OCI-M1 (cell line): ENCODE measurements at regions not wholly inside any gene's neighbourhood (a gene's known extent, or its start where the extent isn't known, plus 50 kb on each side); places are given as distances from the start of the nearest gene placed in this dataset.

Experiments
- DNase-seq: peaks from one replicate; lab custom pipeline; 2025; lab: John Stamatoyannopoulos, UW

DNA sequence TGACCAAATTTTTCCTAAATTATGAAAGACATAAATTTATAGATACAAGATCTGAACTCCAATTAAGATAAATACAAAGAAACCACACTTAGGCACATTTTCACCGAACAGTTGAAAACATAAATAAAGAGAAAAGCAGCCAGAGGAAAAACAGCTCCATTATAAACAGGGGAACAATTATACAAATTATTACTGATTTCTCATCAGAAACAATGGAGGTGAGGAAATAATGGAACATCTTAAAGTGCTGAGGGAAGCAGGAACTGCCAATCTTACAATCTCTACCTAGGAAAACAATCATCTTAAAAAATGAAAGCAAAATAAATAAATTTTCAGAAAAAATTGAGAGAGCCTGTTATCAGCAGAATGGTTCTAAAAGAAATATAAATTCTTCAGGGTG is 234.4 kb upstream of the PMFBP1 start:
- DNase-seq: no peak

DNA sequence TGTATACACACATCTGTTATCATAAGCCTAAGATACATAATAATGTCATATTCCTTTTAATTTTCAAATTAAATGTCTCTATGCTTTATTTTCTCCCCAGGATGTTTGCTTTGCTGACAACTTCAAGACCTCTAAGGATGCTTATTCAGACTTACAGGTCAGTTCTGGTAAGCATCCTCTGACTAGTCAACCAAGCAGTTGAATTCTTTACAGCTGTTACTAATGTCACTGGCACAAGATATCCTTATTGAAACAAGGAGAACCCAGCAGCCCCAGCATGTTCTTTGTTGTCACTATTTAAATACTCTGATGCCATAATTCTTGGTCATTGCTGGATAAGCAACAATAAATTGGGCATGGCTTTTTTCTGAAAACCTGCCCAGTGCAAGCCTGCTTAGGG is 232.3 kb upstream of the PMFBP1 start:
- no peak for DNase-seq

GRCh38 chr16:72401084-72401361 is 229.1 kb upstream of the PMFBP1 start:
- no peak for DNase-seq

DNA sequence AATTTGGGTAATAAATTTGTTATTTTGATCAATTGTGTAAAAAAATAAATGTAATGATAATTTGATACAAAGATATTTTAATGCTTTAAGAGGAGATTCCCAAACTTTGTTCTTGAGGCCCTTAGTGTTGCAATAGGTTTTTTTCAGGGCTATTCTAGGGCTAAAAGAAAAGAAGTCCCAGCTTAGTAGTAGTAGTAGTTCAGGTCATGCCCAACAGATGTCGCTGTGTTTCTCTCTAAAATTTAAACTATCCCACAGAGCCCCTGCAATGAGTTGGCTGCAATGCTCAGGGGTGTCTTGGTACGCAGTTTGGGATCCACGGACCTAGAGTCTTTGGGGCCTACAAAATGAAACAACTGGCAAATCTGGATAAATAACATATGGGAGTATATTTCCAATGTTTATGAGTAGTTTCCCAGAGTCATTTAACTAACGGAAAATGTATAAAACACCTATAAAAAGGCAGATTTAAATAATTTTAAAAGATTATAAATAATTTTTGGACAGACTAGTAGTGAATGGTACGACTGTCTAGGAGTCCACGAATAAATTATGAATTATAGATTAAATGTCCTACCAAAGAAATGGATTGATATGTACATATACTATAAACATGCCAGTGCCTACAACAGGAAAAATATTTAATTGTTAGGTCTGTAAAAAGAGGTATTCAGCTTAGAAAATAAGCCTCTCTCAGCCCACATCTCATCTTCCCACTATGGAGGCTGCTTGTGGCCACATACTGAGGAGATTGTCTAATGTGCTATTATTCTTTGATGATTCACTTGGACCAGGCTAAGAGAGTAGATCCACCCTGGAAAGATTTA is 228.5 kb upstream of the PMFBP1 start:
- peak; percentile 61 for DNase-seq

- DNase-seq: no peak
Observed at GRCh38 chr16:72399811-72400210, 227.9 kb upstream of the PMFBP1 start.

GRCh38 chr16:72397876-72398275 is 225.9 kb upstream of the PMFBP1 start:
- no peak for DNase-seq

DNA sequence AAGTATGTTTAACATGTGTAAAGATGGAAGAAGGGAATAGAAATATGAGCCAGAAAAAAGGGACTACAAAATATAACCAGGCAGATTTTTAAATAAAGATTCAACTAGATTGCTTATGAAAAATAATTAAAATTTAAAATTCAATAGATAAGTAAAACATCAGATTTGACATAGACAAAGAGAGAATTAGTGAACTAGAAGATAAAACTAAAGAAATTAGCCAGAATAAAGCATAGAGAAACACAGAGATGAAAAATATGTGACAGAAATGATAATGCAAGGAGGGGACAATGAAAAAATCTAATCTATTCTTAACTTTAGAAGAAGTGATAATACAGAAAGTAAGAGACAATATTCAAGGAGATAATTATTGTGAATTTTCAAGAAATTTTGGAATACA is 222.6 kb upstream of the PMFBP1 start:
- no peak for DNase-seq

DNA sequence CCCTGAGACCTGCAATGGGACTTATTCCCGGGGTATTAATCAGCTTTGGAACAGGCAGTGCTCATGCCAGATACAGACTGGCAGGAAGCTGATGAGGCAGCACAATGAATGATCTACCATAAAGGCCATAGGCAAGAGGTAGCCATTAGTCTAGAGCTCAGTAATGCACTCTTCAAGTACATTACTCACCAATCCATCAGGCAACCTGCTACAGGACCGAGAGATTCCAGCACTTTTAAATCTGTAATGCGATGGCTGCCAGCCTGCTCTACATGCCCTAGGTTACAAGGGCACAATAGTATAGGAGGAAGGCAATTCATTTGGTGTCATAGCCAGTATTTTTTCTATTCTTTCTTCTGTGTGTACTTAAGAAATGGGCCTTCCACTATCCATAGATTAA is 217.8 kb upstream of the PMFBP1 start:
- no peak for DNase-seq

- no peak for DNase-seq
Observed at GRCh38 chr16:72388007-72388406, 216.1 kb upstream of the PMFBP1 start.

DNA sequence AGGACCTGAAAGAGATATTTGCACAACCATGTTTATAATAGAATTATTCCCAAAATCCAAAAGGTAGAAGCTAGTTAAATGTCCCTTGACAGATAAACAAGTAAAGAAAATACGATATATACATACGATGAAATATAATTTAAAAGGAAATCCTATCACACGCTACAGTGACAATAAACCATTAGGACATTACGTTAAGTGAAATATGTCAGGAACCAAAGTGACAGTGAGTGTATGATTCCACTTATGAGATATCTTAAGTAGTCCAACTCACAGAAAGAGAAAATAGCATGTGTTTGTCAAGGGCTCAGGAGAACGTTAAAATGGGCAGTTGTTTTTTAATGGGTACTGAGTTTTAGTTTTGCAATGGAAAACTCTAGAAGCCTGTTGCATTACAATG is 212.7 kb upstream of the PMFBP1 start:
- no peak for DNase-seq

DNA sequence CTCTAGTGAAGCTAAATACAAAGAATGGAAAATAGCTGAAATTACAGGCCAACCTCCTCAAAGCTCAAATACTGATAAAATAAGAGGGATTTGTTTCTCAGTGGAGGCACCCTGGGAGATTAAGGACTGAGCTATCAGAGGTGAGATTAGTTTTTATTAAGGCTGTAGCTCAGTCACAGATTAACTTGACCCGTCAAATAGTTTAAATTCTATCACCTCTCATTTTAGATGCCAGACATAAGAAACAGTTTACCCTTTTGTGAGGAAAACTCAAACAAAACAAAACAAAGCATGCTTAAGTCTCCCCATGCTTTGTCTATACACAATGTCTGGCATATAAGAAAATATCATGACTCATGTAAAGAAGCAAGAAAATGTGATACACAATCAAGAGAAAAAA is 208.3 kb upstream of the PMFBP1 start:
- no peak for DNase-seq

- DNase-seq: no peak
Observed at GRCh38 chr16:72373201-72373600, 201.2 kb upstream of the PMFBP1 start.

- DNase-seq: no peak
Observed at GRCh38 chr16:72372087-72373045, 200.4 kb upstream of the PMFBP1 start.

DNA sequence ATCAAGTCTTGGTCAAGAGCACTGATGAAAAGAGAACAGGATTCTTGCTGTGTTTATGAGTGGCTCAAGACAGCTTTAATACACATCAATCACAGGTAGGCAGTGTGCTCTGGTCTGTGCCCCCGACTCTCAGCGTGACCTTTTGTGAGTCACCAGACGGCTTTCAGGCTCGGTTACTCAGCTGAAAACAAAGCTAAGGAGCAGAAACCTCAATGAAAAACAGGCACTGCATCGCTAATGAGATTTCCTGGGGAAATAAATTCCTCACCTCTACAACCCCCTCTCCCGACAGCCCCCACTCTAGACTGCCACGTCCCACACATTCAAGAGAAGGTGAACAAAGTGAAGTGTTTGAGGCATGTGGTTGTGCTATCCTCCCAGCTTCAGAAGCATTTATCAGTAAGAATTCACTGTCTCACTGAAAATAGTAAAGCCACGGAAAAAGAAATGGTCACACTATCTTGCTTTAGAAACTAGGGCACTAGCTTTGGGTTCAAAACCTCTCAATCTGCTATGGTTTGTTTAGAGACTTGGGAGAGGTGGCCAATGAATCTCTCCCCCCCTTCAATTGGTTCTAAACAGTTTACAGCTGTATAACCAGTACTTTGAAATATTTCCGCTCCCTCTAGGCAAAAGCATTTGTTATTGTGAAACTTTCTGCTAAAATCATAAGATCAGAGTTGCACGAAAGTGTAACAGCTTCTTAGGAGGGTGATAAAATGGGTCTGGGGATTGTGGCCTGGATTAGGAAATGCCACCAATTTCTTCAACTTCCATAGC is 199.5 kb upstream of the PMFBP1 start:
- DNase-seq: no peak

DNA sequence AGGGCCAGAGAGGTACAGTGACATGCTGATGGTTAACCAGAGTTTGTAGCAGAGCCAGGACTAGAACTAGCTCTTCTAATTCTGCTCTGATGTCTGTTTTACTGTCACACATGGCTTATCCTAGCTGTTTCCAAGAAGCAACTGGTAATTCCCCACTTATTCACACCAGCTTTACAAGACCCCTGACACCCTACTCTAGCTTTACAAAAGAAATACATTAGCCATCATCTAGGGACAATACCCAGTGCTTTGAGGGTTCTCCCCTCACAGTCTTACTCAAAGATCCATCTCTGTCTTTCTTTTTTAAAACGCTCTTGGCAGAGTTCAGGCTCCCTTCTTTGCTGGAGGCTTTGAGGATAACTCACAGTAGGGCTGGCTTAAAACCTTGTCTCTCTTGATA is 197.3 kb upstream of the PMFBP1 start:
- no peak for DNase-seq

- DNase-seq: no peak
Observed at GRCh38 chr16:72367851-72368250, 195.9 kb upstream of the PMFBP1 start.

DNA sequence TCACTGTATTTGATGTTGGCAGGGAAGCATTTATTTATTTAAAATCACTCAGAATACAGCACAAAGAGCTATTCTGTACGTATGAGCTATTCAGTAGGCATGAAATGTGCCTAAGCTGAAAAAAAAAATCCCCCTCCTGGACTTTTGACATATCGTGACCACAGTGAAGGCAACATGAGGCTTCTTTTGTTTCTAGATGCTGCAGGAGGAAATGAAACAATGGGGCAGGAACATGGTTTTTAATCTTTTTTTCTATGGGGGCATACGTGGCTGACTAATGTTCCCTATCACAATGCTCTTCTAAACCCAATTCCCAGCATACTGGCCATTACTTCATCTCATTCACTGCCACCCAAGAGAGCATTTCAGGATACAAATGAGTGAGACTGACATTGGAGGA is 191.0 kb upstream of the PMFBP1 start:
- no peak for DNase-seq

GRCh38 chr16:72362476-72362875 is 190.5 kb upstream of the PMFBP1 start:
- DNase-seq: no peak

DNA sequence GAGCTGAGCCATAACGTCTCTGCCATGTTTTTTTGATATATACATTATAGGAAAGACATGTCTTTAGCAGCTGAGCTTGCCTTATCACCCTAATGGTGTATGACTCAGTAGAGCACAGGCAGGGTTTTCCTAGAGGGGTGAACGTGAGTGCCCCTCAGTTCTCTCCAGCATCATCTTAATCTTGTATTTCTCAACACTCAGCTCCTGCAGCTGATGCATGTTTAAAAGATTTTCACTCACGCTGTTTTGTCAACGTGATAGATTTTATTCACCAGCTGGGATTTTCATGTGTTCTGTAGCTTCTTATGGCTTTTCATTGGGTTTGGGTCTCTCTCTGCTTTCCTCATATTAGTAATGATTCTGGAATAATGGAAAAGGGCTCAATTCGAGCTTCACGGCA is 186.0 kb upstream of the PMFBP1 start:
- DNase-seq: no peak

GRCh38 chr16:72355561-72355960 is 183.6 kb upstream of the PMFBP1 start:
- no peak for DNase-seq

- no peak for DNase-seq
Observed at GRCh38 chr16:72349719-72350118, 177.8 kb upstream of the PMFBP1 start.

GRCh38 chr16:72332926-72333325 is 161.0 kb upstream of the PMFBP1 start:
- no peak for DNase-seq

DNA sequence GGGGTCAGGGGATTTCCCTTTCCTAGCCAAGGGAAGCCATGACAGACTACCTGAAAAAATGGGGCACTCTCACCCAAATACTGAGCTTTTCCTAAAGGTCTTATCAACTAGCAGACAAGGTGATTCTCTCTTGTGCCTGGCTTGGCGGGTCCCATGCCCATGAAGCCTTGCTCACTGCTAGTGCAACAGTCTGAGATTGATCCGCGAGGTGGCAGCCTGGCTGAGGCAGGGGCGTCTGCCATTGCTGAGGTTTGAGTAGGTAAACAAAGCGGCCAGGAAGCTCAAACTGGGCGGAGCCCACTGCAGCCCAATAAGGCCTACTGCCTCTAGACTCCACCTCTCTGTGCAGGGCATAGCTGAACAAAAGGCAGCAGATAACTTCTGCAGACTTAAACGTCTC is 152.6 kb upstream of the PMFBP1 start:
- DNase-seq: no peak
